Peyer's patch (tissue), 4 donors: ENCODE measurements at regions not wholly inside any gene's neighbourhood (a gene's known extent, or its start where the extent isn't known, plus 50 kb on each side); places are given as distances from the start of the nearest gene placed in this dataset.

Experiments used
- DNase-seq, 3 donors: peaks; one replicate each; pipeline ENCODE4 v3.0.0-alpha.2; 2017 to 2019
- H3K27ac ChIP-seq, 4 donors: fragments of 200-600 bp; sonication (generic); one replicate each; pipeline ENCODE4 v1.5.1; 2016 to 2019
- H3K27me3 ChIP-seq, 2 donors: fragments of 200-600 bp; sonication (generic); one replicate each; pipeline ENCODE4 v1.5.1; 2019
- H3K36me3 ChIP-seq, 3 donors: fragments of 200-600 bp; sonication (generic); one replicate each; pipeline ENCODE4 v1.5.1; 2016 to 2019
- H3K4me1 ChIP-seq, 4 donors: fragments of 200-600 bp; sonication (generic); one replicate each; pipeline ENCODE4 v1.5.1; 2016 to 2019
- H3K4me3 ChIP-seq, 4 donors: fragments of 200-600 bp; sonication (generic); 1 replicate in 3 of 4; 2 replicates in 1 of 4; pipeline ENCODE4 v1.5.1; 2016 to 2019; ENCODE audit warnings: mild to moderate bottlenecking in 1 of 4
- H3K9me3 ChIP-seq, 4 donors: fragments of 200-600 bp; sonication (generic); one replicate each; pipeline ENCODE4 v1.5.1; 2016 to 2019; ENCODE audit warnings: mild to moderate bottlenecking in 1 of 4
- POLR2A ChIP-seq, 2 donors: fragments of 450-650 bp; IDR thresholded peaks; one replicate each; pipeline ENCODE4 v1.5.1; 2017; ENCODE audit warnings: antibody characterized with exemption in 2 of 2, mild to moderate bottlenecking in 2 of 2, moderate library complexity in 2 of 2
- TF ChIP-seq, protein P1 (sequence below), 6 experiments: fragments of 450-650 bp in 4 of 6; fragments of 200-600 bp in 2 of 6; sonication (generic) in 1 of 6; IDR thresholded peaks; one replicate each; pipeline ENCODE4 v1.5.1; 2017 to 2019; ENCODE audit warnings: antibody characterized with exemption in 6 of 6, mild to moderate bottlenecking in 3 of 6, moderate library complexity in 1 of 6

DNA sequence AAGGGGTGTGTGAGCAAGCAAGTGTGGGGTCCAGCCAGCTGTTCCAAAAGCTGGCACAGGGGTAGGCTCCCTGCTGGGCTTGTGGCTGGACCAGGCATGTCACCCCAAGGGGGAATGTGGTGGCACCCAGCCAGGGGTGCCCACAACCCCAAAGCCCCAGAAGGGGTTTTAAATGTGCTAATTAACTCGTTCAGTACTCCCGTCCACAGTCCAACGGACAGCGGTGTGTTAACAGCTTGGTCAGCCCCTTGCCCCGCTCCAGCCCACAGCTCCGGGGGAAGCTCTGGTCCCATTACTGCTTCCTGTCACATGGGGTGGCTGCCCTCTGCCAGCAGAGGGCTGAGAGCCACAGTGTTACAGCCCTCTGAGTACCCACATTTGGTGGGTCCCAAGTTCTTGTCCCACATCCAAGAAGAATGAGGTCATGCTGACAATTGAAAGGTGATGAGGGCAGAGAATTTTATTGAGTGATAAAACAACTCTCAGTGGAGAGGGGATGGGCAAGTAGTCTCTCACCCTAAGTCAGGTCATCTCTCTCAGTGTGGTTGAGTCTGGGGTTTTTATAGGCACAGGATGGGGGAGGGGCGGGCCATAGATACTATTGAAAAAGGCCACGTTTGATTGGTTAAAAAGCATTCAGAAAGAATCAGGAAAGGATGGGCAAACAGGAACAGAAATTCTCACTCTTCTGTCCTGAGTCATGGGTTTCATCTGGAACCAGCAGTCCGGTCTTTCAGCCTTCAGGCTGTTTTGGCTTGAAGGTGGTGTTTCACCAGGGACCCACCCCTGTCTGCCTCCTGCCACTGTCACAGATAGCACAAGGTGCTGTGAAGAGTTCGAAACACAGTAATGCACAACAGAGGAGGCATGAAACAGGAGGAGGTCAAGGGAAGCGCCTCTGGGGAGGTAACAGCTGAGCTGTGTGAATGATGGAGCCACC is 238.5 kb downstream of the NFATC2 start:
- no peak overlapping the region for H3K4me3 ChIP-seq
- peaks cover 0 to 8% (median 0%) of the 10 kb centered on the region in 4 donors for H3K4me1 ChIP-seq
- TF ChIP-seq, protein P1, sequence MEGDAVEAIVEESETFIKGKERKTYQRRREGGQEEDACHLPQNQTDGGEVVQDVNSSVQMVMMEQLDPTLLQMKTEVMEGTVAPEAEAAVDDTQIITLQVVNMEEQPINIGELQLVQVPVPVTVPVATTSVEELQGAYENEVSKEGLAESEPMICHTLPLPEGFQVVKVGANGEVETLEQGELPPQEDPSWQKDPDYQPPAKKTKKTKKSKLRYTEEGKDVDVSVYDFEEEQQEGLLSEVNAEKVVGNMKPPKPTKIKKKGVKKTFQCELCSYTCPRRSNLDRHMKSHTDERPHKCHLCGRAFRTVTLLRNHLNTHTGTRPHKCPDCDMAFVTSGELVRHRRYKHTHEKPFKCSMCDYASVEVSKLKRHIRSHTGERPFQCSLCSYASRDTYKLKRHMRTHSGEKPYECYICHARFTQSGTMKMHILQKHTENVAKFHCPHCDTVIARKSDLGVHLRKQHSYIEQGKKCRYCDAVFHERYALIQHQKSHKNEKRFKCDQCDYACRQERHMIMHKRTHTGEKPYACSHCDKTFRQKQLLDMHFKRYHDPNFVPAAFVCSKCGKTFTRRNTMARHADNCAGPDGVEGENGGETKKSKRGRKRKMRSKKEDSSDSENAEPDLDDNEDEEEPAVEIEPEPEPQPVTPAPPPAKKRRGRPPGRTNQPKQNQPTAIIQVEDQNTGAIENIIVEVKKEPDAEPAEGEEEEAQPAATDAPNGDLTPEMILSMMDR (IDR thresholded peaks at IDR 0.05) = no peak
- TF ChIP-seq POLR2A (IDR thresholded peaks at IDR 0.05) = no peak
- no peaks in the 10 kb centered on the region for H3K27me3 ChIP-seq
- DNase-seq = no peak
- no peaks in the 10 kb centered on the region for H3K9me3 ChIP-seq
- no peaks in the 10 kb centered on the region for H3K36me3 ChIP-seq
- H3K27ac ChIP-seq = no peak overlapping the region

DNA sequence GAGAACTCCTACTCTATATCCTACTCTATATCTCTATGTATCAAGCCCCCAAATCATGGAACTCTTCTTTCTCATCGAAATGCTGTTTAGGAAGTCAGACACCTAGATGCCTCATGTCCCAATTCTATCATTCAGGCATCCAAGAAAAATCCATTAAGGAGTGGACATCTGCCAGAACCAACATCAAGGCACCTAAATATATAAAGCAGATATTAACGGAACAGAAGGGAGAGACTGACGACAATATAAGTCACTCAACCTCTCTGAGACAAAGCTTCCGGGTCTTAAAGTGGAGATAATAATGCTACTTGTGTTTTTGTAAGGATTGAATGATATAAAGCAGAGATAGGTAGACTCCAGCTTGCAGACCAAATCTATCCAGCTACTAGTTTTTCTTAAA is 241.5 kb downstream of the NFATC2 start:
- TF ChIP-seq, protein P1 (IDR thresholded peaks at IDR 0.05) = no peak
- TF ChIP-seq POLR2A (IDR thresholded peaks at IDR 0.05) = no peak
- no peak for DNase-seq
- Histone ChIP-seq H3K9me3 (no peaks in the 10 kb centered on the region), H3K36me3 (no peaks in the 10 kb centered on the region), H3K4me3 (no peak overlapping the region), H3K27ac (no peak overlapping the region), H3K4me1 (no peaks in the 10 kb centered on the region), H3K27me3 (no peaks in the 10 kb centered on the region)

DNA sequence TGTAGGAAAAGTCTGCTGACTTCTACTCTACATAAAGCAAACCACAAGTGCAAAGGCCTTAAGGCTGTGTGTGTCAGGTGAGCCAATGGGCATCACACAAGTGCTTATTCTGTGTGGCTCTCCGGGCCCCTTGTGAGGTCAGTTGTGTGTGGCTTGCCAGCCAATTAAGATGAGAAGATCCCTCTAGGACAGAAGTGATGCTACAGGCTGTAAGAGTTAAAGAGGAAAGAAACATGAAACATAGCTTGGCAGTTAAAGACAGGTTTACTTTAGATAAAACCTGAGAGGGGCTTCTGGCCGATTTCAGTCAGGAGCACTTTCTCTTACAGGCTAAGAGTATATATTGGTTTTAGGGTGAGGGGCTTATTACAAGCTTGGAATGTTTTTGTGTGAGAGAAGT is 242.4 kb downstream of the NFATC2 start:
- Histone ChIP-seq H3K27ac (no peak overlapping the region), H3K4me3 (no peak overlapping the region)
- TF ChIP-seq, protein P1 (IDR thresholded peaks at IDR 0.05) = no peak
- TF ChIP-seq POLR2A (IDR thresholded peaks at IDR 0.05) = no peak

DNA sequence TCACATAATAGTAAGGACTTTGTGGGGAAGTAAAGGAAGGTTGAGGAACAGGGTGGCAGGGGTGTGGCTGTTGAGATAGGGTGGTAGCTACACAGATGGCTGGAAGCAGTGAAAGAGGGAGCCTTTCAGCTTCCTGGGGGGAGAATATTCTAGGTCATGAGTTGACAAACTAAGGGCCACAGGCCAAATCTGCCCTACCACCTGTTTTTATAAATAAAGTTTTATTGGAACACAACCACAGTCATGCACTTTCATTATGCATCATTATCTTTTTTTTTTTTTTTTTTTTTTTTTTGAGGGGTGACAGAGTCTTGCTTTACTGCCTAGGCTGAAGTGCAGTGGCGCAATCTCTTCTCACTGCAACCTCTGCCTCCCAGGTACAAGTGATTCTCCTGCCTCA is 243.1 kb downstream of the NFATC2 start:
- no peaks in the 10 kb centered on the region for H3K4me1 ChIP-seq
- DNase-seq = no peak
- no peaks in the 10 kb centered on the region for H3K27me3 ChIP-seq
- H3K27ac ChIP-seq = no peak overlapping the region
- TF ChIP-seq, protein P1 (IDR thresholded peaks at IDR 0.05) = no peak
- no peak for TF ChIP-seq POLR2A (IDR thresholded peaks at IDR 0.05)
- H3K36me3 ChIP-seq = no peaks in the 10 kb centered on the region
- no peaks in the 10 kb centered on the region for H3K9me3 ChIP-seq
- H3K4me3 ChIP-seq = no peak overlapping the region

More for the DNA sequence above, 242.4 kb downstream of the NFATC2 start:
- Histone ChIP-seq H3K4me1 (no peaks in the 10 kb centered on the region), H3K9me3 (no peaks in the 10 kb centered on the region), H3K27me3 (no peaks in the 10 kb centered on the region), H3K36me3 (no peaks in the 10 kb centered on the region)
- no peak for DNase-seq

DNA sequence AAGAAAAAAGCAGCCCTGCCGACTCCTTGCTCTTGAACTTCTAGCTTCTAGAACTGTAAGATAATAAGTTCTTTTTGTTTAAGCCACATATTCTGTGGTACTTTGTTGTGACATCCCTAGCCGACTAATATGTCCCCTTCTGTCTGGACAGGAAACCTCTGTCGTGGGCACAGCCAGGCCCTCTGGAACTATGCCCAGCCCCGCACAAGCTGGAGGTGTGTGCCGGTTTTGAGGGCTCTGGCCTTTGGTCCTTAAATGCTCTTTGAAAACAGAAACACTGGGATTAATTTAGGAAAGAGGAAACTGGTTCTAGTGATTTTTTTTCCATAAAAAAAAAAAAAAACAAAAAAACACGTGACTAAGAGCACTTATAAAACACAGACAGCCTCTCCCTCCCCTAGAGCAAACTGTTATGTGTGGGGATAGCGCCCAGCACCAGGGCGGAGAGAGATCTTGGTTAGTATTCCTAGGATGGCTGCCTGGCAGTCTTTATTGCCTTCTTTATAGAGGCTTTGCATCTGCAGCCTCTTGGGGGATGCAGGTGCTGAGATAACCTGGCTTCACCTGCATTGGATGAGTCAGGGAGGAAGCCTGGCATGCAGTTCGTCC is 244.3 kb downstream of the NFATC2 start:
- Histone ChIP-seq H3K4me1 (no peaks in the 10 kb centered on the region), H3K27ac (no peak overlapping the region), H3K9me3 (no peaks in the 10 kb centered on the region), H3K4me3 (no peak overlapping the region), H3K27me3 (no peaks in the 10 kb centered on the region), H3K36me3 (no peaks in the 10 kb centered on the region)
- no peak for DNase-seq
- no peak for TF ChIP-seq POLR2A (IDR thresholded peaks at IDR 0.05)
- TF ChIP-seq, protein P1 (IDR thresholded peaks at IDR 0.05) = no peak
